ENCODE measurements at regions not wholly inside any gene's neighbourhood (a gene's known extent, or its start where the extent isn't known, plus 50 kb on each side); places are given as distances from the start of the nearest gene placed in this dataset.
"Not testable (repeated sequence)": the region's sequence is repeated elsewhere in the genome, so short reads cannot be mapped to it uniquely, and the experiment has no call there.

- Mint-ChIP-seq H3K36me3 (ENCODE audit: low read depth) (no peaks in the 10 kb centered on the region), H3K27me3 (ENCODE audit: low read depth) (no peaks in the 10 kb centered on the region), H3K27ac (no peak overlapping the region), H3K9me3 (peaks cover 13% of the 10 kb centered on the region), H3K4me1 (ENCODE audit: low read depth) (no peaks in the 10 kb centered on the region), H3K4me3 (no peak overlapping the region)
Observed at GRCh38 chr3:160081958-160082533, 93.4 kb downstream of the IL12A start.

- no peak overlapping the region for H3K27ac Mint-ChIP-seq
- no peaks in the 10 kb centered on the region for H3K27me3 Mint-ChIP-seq (ENCODE audit: low read depth)
- peaks cover 21% of the 10 kb centered on the region for H3K9me3 Mint-ChIP-seq
- H3K36me3 Mint-ChIP-seq (ENCODE audit: low read depth) = no peaks in the 10 kb centered on the region
- no peaks in the 10 kb centered on the region for H3K4me1 Mint-ChIP-seq (ENCODE audit: low read depth)
- H3K4me3 Mint-ChIP-seq = no peak overlapping the region
Observed at GRCh38 chr3:160084998-160085397, 96.4 kb downstream of the IL12A start.

- Mint-ChIP-seq H3K4me1 (ENCODE audit: low read depth) (no peaks in the 10 kb centered on the region), H3K36me3 (ENCODE audit: low read depth) (no peaks in the 10 kb centered on the region), H3K4me3 (no peak overlapping the region), H3K27ac (no peak overlapping the region), H3K27me3 (ENCODE audit: low read depth) (no peaks in the 10 kb centered on the region), H3K9me3 (peaks cover 21% of the 10 kb centered on the region)
Observed at GRCh38 chr3:160088492-160089137, 100.0 kb downstream of the IL12A start.

- Mint-ChIP-seq H3K27me3 (ENCODE audit: low read depth) (no peaks in the 10 kb centered on the region), H3K4me1 (ENCODE audit: low read depth) (no peaks in the 10 kb centered on the region), H3K9me3 (peaks cover 9% of the 10 kb centered on the region), H3K36me3 (ENCODE audit: low read depth) (no peaks in the 10 kb centered on the region), H3K4me3 (no peak overlapping the region), H3K27ac (no peak overlapping the region)
Observed at GRCh38 chr3:160090653-160091052, 102.0 kb downstream of the IL12A start.

DNA sequence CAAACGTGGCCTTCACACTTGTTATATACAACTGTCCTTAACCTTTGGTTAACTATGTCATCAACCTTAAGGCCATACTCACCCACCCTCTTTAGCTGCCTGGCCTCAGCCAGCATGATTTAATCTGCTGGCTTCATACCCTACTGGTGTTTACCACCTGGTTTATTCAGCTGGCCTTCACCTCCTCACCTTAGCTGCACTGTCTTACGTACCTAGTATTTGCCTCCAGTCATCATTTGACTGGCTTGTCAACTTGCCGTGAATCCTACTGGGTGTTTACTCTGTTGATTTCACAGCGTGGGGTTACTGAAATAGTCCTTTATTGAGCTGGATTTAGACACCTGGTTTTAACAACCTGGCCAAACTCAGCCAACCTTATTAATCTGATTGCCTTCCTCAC lies 102.8 kb downstream of the IL12A start:
- H3K27ac Mint-ChIP-seq = no peak overlapping the region
- no peaks in the 10 kb centered on the region for H3K4me1 Mint-ChIP-seq (ENCODE audit: low read depth)
- H3K36me3 Mint-ChIP-seq (ENCODE audit: low read depth) = no peaks in the 10 kb centered on the region
- H3K27me3 Mint-ChIP-seq (ENCODE audit: low read depth) = no peaks in the 10 kb centered on the region
- H3K4me3 Mint-ChIP-seq = no peak overlapping the region
- H3K9me3 Mint-ChIP-seq = peaks cover 9% of the 10 kb centered on the region

DNA sequence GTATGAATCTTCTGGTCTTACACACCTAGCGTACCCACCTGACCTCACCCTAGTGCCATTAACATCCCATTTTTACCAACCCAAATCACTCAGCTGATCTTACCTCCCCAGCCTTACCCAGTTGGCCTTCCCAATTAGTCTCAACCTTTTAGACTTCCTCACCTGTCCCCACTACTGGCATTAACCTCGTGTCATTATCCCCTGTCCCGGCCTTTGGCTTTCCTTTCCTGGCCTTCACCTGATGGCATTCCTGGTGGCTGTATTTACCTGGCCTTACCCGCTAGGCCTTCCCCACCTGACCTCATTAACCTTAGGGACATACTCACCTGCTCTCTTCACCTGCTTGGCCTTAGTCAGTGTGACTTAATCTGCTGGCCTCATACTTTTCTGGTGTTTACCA lies 104.1 kb downstream of the IL12A start:
- Mint-ChIP-seq H3K36me3 (ENCODE audit: low read depth) (no peaks in the 10 kb centered on the region), H3K4me1 (ENCODE audit: low read depth) (no peaks in the 10 kb centered on the region), H3K27ac (no peak overlapping the region), H3K4me3 (no peak overlapping the region), H3K27me3 (ENCODE audit: low read depth) (no peaks in the 10 kb centered on the region), H3K9me3 (peaks cover 9% of the 10 kb centered on the region)

GRCh38 chr3:160094562-160094961 lies 105.9 kb downstream of the IL12A start:
- Mint-ChIP-seq H3K9me3 (peaks cover under 1% of the 10 kb centered on the region), H3K4me3 (no peak overlapping the region), H3K36me3 (ENCODE audit: low read depth) (no peaks in the 10 kb centered on the region), H3K27ac (no peak overlapping the region), H3K4me1 (ENCODE audit: low read depth) (no peaks in the 10 kb centered on the region), H3K27me3 (ENCODE audit: low read depth) (no peaks in the 10 kb centered on the region)

DNA sequence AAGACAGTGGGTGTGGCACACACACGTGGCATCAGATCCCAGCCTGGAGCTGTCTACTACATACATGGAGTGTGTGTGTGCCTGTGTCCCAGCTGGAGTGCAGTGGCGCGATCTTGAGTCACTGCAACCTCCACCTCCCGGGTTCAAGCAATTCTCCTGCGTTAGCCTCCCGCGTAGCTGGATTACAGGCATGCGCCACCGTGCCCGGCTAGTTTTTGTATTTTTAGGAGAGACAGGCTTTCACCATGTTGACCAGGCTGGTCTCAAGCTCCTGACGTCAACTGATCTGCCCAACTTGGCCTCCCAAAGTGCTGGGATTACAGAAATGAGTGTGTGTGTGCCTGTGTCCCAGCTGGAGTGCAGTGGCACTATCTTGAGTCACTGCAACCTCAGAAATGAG lies 108.8 kb downstream of the IL12A start:
- no peak overlapping the region for H3K4me3 Mint-ChIP-seq
- no peaks in the 10 kb centered on the region for H3K4me1 Mint-ChIP-seq (ENCODE audit: low read depth)
- H3K9me3 Mint-ChIP-seq = no peaks in the 10 kb centered on the region
- H3K36me3 Mint-ChIP-seq (ENCODE audit: low read depth) = no peaks in the 10 kb centered on the region
- no peak overlapping the region for H3K27ac Mint-ChIP-seq
- no peaks in the 10 kb centered on the region for H3K27me3 Mint-ChIP-seq (ENCODE audit: low read depth)

GRCh38 chr3:160098261-160098908 lies 109.8 kb downstream of the IL12A start:
- H3K4me1 Mint-ChIP-seq (ENCODE audit: low read depth) = no peaks in the 10 kb centered on the region
- H3K36me3 Mint-ChIP-seq (ENCODE audit: low read depth) = no peaks in the 10 kb centered on the region
- H3K4me3 Mint-ChIP-seq = no peak overlapping the region
- H3K9me3 Mint-ChIP-seq = no peaks in the 10 kb centered on the region
- no peaks in the 10 kb centered on the region for H3K27me3 Mint-ChIP-seq (ENCODE audit: low read depth)
- H3K27ac Mint-ChIP-seq = no peak overlapping the region

GRCh38 chr3:160098926-160099626 lies 110.4 kb downstream of the IL12A start:
- Mint-ChIP-seq H3K27ac (no peak overlapping the region), H3K9me3 (no peaks in the 10 kb centered on the region), H3K36me3 (ENCODE audit: low read depth) (no peaks in the 10 kb centered on the region), H3K4me1 (ENCODE audit: low read depth) (no peaks in the 10 kb centered on the region), H3K4me3 (no peak overlapping the region), H3K27me3 (ENCODE audit: low read depth) (no peaks in the 10 kb centered on the region)

DNA sequence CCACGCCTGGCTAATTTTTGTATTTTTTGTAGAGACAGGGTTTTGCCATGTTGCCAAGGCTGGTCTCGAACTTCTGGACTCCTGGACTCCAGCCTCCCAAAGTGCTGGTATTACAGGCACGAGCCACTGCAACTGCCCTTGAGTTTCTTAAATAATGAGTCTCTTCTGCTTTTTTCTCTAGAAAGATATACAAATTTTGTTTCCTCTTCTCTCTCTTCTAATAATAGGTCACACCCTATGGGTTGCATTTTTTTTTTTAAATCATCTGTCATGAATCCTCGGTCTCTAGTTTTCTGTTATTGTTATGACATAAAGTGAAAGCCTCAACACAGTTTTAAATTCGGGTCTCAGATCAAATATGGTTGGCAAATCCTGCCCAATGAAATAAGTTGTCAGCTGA lies 111.2 kb downstream of the IL12A start:
- no peaks in the 10 kb centered on the region for H3K27me3 Mint-ChIP-seq (ENCODE audit: low read depth)
- H3K36me3 Mint-ChIP-seq (ENCODE audit: low read depth) = no peaks in the 10 kb centered on the region
- H3K4me1 Mint-ChIP-seq (ENCODE audit: low read depth) = no peaks in the 10 kb centered on the region
- H3K9me3 Mint-ChIP-seq = no peaks in the 10 kb centered on the region
- no peak overlapping the region for H3K27ac Mint-ChIP-seq
- no peak overlapping the region for H3K4me3 Mint-ChIP-seq

DNA sequence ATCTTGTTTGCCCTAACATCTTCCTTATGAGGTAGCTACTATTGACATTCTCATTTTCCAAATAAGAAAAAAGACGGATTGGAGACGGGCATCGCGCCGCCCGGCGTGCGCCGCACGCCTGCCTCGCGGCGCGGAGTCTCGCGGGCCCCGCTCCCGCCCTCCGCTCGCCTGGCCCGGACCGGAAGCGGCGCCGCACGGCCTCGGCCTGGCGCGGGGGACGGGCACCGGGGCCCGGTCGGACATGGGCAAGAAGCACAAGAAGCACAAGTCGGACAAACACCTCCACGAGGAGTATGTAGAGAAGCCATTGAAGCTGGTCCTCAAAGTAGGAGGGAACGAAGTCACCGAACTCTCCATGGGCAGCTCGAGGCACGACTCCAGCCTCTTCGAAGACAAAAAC lies 112.0 kb downstream of the IL12A start:
- Mint-ChIP-seq H3K9me3 (no peaks in the 10 kb centered on the region), H3K27ac (no peak overlapping the region), H3K4me3 (no peak overlapping the region), H3K27me3 (ENCODE audit: low read depth) (no peaks in the 10 kb centered on the region), H3K4me1 (ENCODE audit: low read depth) (no peaks in the 10 kb centered on the region), H3K36me3 (ENCODE audit: low read depth) (no peaks in the 10 kb centered on the region)

DNA sequence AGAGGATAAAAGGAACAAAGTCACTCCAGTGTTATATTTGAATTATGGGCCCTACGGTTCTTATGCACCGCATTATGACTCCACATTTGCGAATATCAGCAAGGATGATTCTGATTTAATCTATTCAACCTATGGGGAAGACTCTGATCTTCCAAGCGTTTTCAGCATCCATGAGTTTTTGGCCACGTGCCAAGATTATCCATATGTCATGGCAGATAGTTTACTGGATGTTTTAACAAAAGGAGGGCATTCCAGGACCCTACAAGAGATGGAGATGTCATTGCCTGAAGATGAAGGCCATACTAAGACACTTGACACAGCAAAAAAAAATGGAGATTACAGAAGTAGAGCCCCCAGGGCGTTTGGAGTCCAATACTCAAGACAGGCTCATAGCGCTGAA lies 113.4 kb downstream of the IL12A start:
- H3K4me1 Mint-ChIP-seq (ENCODE audit: low read depth); H3K27ac Mint-ChIP-seq; H3K36me3 Mint-ChIP-seq (ENCODE audit: low read depth); H3K27me3 Mint-ChIP-seq (ENCODE audit: low read depth); H3K9me3 Mint-ChIP-seq; H3K4me3 Mint-ChIP-seq: not testable (repeated sequence)

GRCh38 chr3:160103397-160103796 lies 114.8 kb downstream of the IL12A start:
- Mint-ChIP-seq H3K9me3 (no peaks in the 10 kb centered on the region), H3K4me3 (no peak overlapping the region), H3K27me3 (ENCODE audit: low read depth) (peaks cover 12% of the 10 kb centered on the region), H3K36me3 (ENCODE audit: low read depth) (no peaks in the 10 kb centered on the region), H3K4me1 (ENCODE audit: low read depth) (no peaks in the 10 kb centered on the region), H3K27ac (no peak overlapping the region)
